HG02588 (cell line): ENCODE measurements at regions not wholly inside any gene's neighbourhood (a gene's known extent, or its start where the extent isn't known, plus 50 kb on each side); places are given as distances from the start of the nearest gene placed in this dataset.

ENCODE experiments used
- ATAC-seq: cut with Tn5 transposase; IDR thresholded peaks from one replicate; pipeline ENCODE4 v1.9.1; 2021; ENCODE audit warnings: mild to moderate bottlenecking, moderate library complexity; ENCODE audit not compliant: unreplicated experiment

DNA sequence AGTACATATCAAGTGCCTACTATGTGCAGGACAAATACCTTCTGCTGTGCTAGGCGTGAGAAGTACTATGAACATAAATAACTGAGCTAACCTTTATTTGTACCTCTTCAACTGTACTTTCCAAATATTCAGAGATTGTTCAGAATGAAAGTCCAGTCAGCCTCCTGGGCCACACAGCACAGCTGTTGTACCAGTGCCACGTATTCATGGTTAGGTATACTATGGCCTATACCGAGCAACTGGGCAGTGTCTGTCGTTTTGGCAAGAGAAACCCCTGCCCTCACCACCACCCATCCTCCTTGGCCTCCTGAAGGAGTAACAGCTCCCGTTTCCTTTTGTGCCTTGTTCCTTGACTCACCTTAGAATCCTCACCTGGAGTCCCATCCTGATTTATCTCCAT, 53.0 kb downstream of the RASSF10 start:
- no peak for ATAC-seq

- ATAC-seq, result no peak
Observed at GRCh38 chr11:13064593-13064992, 55.5 kb downstream of the RASSF10 start.

GRCh38 chr11:13065200-13065787, 56.2 kb downstream of the RASSF10 start:
- ATAC-seq, result no peak

GRCh38 chr11:13068211-13068610, 59.1 kb downstream of the RASSF10 start:
- no peak for ATAC-seq

GRCh38 chr11:13073119-13073981, 64.2 kb downstream of the RASSF10 start:
- no peak for ATAC-seq

GRCh38 chr11:13074714-13075464, 65.8 kb downstream of the RASSF10 start:
- no peak for ATAC-seq

DNA sequence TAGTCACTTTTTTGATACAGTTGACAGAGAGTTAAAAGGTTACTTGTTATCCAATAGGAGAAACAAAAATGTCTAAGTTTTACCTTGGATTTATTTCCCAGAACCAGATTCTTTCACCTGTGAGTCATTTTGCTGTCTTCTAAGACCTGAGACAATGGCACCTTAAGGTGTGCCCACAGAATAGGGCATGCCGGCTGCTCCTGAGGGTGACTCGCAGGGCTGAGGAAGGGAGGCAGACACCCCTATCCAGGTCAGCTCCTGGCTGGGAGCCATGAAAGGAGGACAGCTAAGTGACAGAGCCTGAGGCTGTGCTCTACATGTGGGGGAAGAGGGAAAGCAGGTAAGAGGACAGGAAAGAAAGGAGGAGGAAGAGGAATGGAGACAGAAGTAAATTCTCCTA, 67.8 kb downstream of the RASSF10 start:
- ATAC-seq, result no peak

DNA sequence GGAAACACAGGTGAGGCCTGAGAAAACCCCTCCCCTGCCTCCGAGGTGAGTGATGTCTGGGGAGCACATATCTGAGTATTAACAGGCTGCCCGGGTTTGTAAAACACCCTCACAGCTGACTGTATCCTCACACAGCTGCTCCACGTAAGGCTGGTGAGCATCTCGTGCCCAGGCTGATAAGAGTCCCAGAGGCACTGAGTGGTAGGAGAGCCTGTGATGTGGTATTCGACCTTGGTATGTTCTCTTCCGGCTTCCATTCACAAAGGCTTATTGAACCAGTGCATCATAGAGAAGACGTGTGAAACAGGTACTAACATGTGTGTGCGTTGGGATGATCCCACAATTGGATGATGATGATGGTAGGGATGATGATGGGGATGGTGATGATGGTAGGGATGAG, 71.7 kb downstream of the RASSF10 start:
- ATAC-seq, result no peak

DNA sequence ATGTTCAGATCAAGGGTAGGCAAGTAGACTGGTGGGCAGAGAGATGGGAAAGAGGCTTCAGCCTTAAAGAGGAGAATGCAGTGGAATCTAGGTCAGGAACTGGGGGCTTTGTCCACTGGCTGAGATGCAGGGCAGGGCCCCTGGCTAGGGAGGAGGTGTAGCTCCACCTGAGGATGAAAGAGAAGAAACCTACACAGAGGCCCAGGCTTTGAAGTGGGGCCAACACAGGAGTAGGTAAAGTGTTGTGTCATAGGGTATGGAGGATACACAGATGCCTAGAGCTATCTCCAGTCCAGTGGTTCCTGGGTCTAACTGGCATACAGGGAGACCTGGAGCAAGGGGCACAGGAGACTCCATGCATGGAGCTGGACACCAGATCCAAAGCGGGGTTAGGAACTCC, 73.5 kb downstream of the RASSF10 start:
- ATAC-seq, result no peak

GRCh38 chr11:13090228-13090708, 81.2 kb downstream of the RASSF10 start:
- ATAC-seq, result no peak

- no peak for ATAC-seq
Observed at GRCh38 chr11:13091373-13091772, 82.3 kb downstream of the RASSF10 start.

DNA sequence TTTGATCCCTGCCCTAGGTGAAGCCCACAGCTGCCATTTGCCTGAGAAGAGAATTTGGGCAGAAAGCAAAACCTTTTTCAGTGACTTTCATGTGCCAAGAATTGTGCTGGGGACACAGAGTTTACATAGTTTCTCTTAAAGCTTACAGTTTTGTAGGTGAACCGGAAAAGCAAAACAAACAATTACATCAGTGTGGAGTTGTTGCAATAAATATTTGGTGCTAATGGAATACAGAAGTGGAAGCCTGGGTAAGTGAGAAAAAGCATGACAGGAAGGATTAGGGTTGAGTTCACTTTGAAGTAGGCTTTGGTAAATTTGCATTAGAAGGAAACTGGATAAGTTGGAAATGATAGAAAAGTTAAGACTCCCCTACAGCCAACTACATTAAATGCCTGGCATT, 82.7 kb downstream of the RASSF10 start:
- no peak for ATAC-seq

GRCh38 chr11:13094930-13095687, 86.0 kb downstream of the RASSF10 start:
- ATAC-seq, result no peak

DNA sequence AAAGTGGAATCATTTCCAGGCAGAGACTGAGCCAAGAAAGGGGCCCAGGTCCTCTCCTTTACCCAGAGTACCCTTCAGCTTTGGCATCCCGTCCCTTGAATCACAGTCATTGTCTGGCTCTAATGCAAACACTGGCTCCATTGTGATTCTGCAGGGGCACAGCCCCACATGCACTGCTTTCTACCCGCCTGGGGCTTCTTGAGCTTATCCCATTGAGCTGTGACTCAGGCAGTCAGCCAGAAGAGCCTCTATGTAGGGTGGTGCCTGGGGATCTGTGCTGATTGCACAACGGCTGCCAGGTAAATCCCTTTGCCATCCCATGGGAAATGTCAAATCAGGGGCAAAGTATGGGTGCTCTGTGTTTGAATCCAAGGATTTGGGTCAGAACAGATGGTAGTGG, 88.9 kb downstream of the RASSF10 start:
- no peak for ATAC-seq

DNA sequence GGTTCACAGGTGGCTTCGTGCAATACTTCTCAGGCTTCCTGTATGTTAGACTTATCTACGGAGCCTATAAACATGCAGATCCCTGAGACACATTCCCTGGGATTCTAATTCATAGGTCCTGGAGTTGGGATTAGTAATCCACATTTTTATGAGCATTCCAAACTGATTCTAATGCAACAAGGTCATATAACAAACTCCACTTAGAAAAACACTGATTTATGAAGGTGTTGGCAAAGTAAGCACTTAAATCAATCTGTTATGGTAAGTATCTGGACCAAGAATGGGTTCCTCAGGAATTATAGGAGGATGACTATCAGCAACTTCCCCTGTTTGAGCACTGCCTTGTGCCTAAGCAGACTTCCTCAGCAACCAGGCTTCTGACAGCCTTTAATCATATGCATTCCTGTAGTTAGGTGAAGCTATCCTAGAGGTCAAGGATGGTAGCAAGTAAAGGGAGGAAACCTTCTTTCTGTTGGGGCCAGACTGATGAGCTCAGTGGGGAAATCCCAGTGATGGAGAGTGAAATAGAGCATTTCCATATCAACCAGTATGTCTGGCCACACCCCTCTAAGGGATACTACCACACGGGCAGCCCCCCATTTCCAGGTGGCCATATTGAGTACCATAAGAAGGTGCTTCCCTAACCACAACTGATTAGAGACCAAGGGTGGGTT, 89.6 kb downstream of the RASSF10 start:
- ATAC-seq, result no peak

DNA sequence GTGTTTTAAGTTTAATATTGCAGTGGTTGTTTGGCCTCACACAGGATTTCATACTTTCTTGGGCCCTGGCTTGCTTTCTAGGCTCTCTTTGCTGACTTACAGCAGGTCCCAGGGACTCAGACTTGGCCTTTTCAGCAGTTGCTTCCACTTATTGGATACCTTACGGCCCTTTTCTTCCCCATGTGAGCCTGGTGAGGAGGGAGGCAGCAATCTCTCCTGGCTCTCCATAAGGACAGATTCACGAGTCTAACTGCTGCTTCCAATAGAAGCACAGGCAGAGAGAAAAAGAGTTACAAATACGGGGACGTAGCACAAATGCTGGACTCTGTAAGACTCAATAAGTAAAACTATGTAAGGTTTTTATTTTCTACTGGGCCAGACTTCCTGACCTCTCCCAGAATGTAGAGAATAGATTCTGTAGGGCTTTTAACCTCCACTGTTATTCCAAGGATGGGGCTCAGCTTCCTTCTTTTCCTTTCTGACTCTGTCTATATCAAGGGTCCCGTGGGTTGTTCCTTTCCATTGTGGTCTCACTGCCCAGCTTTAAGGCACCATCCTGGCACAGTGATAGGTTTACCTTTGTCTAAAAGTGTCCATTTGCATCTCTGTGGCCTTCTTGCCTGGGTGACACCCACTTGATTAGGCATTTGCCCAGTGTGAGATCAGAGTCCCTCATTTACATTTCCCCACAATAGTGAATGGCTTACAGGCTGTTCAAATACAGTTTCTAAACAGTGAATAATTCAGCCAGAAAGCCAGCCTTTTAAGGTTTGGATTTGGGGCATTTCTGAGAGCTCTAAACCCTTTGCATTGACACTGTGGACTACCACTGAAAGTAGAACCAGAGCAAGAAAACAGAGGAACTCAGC, 92.8 kb downstream of the RASSF10 start:
- ATAC-seq, result peak; percentile 39

- ATAC-seq, result no peak
Observed at GRCh38 chr11:13102513-13102840, 93.4 kb downstream of the RASSF10 start.

GRCh38 chr11:13102865-13103539, 93.9 kb downstream of the RASSF10 start:
- no peak for ATAC-seq

- ATAC-seq, result no peak
Observed at GRCh38 chr11:13103962-13104554, 94.9 kb downstream of the RASSF10 start.
